SHP77 treated with DMSO at 0.1 percent for 48 hours (cell line): ENCODE measurements at regions not wholly inside any gene's neighbourhood (a gene's known extent, or its start where the extent isn't known, plus 50 kb on each side); places are given as distances from the start of the nearest gene placed in this dataset.
"Not testable (repeated sequence)": the region's sequence is repeated elsewhere in the genome, so short reads cannot be mapped to it uniquely, and the experiment has no call there.

ENCODE experiments used
- DNase-seq: peaks from one replicate; lab custom pipeline; 2025; lab: John Stamatoyannopoulos, UW

GRCh38 chr17:27209316-27209715 lies 84.6 kb upstream of the WSB1 start:
- no peak for DNase-seq

DNA sequence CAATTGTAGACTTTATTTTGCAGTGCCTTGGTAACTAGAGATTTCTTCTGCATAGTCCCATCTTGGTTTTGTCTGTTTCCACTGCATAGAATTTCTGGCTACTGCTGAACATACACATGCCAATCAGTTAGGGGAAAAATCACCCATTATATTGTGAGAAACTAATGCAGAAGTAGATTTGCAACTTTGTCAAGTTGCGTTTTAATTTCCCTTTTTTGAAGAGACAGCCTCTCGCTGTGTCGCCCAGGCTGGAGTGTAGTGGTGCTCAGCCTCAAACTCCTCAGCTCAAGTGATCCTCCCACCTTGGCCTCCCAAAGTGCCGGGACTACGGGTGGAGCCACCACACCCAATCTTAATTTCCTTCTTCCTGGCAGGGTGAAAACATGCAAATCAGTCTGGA lies 83.1 kb upstream of the WSB1 start:
- DNase-seq = not testable (repeated sequence)

GRCh38 chr17:27216836-27217235 lies 77.1 kb upstream of the WSB1 start:
- no peak for DNase-seq

DNA sequence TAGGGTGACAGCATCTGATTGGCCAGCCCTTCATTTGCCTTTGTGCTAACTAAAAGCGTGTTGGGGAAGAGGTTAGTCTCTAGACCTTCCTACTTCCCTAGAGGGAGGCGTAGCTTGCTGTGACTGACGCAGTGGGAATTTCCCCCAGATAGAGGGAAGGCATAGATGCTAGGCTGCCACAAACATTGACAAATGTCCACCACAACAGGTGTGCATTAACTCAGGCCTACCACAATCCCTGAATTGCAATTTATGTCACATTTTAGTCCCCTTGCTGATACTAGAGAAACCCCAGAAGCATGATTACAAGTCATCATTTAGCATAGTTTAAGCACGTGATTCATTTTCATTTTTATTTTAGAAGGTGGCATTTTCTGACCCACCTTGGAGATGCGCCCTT lies 76.3 kb upstream of the WSB1 start:
- no peak for DNase-seq

- DNase-seq = no peak
These were observed 75.9 kb upstream of the WSB1 start for GRCh38 chr17:27218041-27218440.

GRCh38 chr17:27218719-27219488 lies 75.0 kb upstream of the WSB1 start:
- DNase-seq = no peak

GRCh38 chr17:27222515-27222914 lies 71.4 kb upstream of the WSB1 start:
- no peak for DNase-seq

GRCh38 chr17:27224526-27225315 lies 69.2 kb upstream of the WSB1 start:
- no peak for DNase-seq

- DNase-seq = peak; percentile 6
These were observed 67.2 kb upstream of the WSB1 start for GRCh38 chr17:27226611-27227230.

- DNase-seq = no peak
These were observed 62.9 kb upstream of the WSB1 start for GRCh38 chr17:27230996-27231395.

DNA sequence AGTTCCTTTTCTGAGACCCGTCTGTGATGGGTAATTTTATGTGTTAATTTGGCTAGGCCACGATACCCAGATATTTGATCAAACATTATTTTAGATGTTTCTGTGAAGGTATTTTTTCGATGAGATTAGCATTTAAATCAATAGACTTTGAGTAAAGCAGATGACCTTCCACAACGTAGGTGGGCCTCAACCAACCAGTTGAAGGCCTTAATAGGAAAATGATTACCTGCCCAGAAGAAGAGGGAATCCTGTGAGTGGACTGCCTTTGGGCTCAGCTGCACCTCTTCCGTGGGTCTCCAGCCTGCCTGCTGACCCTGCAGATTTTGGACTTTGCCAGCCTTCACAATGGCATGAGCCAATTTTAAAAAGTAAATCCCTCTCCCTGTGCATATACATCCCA lies 61.6 kb upstream of the WSB1 start:
- no peak for DNase-seq

- no peak for DNase-seq
These were observed 60.9 kb upstream of the WSB1 start for GRCh38 chr17:27233059-27233458.

GRCh38 chr17:27233776-27234175 lies 60.1 kb upstream of the WSB1 start:
- DNase-seq = no peak

DNA sequence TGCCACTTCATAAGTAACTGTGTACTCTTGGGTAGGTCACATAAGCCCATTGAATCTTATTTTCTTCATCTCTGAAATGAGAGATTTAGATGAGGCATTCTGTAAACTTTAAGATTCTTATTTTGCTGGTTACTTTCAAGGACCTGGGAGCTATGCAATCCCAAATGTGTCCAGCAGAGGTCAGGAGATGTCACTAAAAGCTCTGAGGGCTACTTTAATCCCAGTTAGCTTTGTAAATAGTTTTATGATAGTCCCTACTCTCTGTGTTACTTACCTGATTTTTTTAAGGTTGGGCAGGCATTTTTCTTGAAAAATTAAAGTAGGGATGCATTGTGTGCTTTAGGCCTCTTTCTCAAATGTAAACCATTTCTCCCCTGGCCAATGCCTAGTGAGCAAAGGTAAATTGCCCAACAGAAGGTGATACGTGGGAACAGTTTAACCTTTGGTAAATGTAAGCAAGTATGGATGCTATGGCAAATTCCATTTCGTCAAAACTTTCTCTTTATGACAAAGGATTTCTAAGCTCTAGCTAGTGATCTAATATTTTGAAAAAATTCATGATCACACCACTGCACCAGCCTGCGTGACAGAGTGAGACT lies 57.1 kb upstream of the WSB1 start:
- DNase-seq = peak; percentile 54

DNA sequence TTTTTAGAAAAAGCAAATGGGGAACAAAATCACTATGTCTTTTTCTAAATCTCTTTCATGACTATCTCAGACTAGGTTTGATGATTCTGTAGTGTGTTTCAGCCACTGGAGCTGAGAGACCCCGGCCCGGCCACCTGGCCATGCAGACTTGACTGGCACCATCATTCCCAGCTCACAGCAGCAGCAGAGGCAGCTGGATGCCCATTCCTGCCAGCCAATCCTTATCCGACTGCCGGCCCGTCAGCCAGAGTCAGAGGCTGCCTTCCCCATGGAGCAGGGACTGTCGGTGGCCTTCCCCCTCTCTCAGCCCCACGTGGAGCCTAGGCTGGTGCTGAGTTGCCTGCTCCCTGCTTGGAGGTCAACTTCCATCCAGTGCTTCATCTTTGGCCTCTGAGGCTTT lies 56.0 kb upstream of the WSB1 start:
- DNase-seq = no peak

DNA sequence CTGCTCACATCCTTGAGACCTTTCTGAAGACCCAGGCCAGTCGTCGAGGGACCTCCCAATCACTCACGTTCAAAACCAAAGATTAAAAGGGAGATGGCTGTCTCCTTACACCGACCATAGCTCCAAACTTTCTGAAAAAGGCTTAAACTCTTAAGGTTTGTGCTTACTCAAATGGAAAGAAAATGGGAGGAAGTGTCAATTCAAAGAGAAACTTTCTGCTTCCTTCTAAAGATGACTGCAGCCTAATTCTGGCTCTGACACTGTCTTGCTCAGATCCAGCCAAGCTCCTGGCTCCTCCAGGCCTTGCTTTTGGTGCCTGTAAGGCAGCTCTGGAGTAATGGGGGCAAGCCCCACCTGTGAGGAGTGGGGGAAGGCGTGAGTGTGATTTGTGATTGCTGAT lies 54.9 kb upstream of the WSB1 start:
- DNase-seq = no peak

- DNase-seq = no peak
These were observed 54.3 kb upstream of the WSB1 start for GRCh38 chr17:27239584-27239983.

DNA sequence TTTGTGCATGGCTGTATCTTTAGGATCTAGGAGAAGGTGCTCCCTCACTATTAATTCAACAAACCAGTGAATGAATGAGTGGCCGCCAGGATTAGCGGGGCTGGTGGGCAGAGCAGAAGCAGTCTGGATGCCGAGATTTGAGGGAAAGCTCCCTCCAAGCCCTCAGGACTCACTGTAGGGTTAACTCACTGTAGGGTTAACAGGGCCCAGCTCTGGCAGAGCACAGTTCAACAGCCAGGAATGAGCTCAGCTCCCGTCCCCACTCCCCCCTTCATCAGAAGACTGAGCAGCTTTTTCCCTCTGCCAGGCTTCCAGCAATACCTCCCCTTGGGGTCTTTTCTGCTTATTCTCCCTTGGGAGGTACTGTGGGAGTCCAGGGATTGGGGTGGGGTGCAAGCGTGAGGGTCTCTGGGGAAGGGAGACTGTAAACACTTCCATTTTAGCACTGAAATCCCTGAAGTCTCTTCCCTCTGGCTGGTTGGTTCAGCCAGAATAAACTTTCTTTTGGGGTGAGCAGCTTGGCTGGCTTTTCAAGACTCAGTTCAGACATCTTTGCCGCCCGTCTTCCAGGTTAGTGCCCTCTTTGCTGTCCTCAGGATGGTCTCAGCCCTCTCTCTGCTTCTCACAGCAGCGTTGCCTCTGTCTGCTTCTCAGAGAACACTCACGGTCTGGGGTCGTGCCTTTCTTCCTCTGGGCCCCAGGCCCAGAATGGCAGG lies 53.7 kb upstream of the WSB1 start:
- no peak for DNase-seq

GRCh38 chr17:27240802-27241155 lies 53.1 kb upstream of the WSB1 start:
- no peak for DNase-seq

DNA sequence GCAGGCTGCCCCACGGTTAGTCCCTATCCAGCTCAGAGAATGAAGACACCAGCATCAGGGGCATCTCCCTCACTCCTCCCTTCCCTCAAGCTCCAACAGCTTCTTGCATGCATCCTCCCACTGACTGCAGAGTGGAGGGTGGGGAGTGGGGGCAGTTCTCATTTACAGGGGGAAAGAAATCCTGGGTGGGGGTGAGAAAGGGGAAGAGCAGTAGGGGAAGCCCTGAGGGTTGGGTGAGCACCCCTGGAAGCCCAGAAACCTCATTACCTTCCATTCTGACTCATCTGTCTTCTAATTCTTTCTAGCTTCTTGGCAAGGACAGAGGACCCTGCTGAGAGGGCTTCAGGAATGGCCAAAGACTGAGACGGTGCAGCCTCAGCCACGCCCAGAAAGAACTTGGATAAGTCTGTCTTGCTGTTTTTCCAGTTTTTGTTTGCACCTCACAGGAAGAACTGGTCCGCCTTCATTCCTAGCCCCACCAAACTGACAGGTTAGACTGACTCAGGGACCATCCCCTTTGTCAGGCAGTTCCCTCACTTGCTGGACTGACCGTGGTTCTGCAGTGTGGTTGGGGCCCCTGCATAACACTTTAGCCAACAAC lies 52.5 kb upstream of the WSB1 start:
- DNase-seq = no peak

DNA sequence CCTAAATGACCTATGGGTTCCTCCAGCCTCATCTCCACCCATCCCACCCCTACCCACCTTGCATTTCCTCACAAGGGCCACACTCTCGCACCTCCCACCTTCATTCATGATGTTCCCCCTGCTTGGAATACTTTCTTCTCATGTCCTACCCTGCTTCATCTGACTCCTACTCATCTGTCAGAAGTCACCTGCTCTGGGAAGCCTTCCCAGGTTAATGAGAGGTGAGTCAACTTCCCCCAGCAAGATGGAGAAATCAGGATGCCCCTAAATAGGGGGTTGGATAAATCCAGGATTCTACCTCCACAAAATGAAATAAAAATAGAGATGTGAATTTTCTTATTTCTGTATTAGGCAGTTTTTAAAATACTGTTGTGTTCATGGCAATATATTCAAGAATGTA lies 51.0 kb upstream of the WSB1 start:
- DNase-seq = no peak

DNA sequence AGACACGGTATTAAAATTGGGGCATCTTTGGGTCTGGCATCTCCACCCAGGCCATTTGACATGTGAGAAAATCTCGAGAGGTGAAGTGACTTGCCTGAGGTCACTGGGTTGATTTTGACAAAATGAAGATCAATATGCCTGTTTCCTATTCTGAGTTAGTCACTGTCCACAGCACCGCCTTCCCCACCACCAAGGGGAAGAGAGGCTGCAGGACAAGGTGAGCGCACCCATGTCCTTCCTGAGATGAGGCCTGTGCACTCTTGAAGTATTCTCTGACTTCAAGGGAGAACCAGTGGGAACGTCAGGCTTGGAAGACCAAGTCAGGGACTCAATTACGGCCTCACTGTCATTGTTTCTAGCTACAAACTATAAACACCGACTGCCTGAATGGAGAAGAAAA lies 49.9 kb upstream of the WSB1 start:
- DNase-seq = no peak
